Mesendoderm (in vitro differentiated cells): ENCODE measurements at regions not wholly inside any gene's neighbourhood (a gene's known extent, or its start where the extent isn't known, plus 50 kb on each side); places are given as distances from the start of the nearest gene placed in this dataset.

Experiments
- DNase-seq: peaks from one replicate; pipeline ENCODE4 v3.0.0; 2013
- H2AK5ac ChIP-seq: 2 replicates; pipeline ENCODE4 v1.6.1; 2013; ENCODE audit warnings: low read length, inconsistent platforms
- H2BK120ac ChIP-seq: 2 replicates; pipeline ENCODE4 v1.6.1; 2013; ENCODE audit warnings: low read depth, mild to moderate bottlenecking, low read length, moderate library complexity, mixed read lengths
- H2BK15ac ChIP-seq: replicated peaks from 2 replicates; pipeline ENCODE4 v1.6.1; 2013; ENCODE audit warnings: low read depth, mild to moderate bottlenecking, moderate library complexity
- H2BK5ac ChIP-seq: 2 replicates; pipeline ENCODE4 v1.6.1; 2013; ENCODE audit warnings: low read length, inconsistent platforms
- H3K18ac ChIP-seq: 2 replicates; pipeline ENCODE4 v1.6.1; 2013; ENCODE audit warnings: mild to moderate bottlenecking, low read length, mixed read lengths
- H3K23ac ChIP-seq: one replicate; pipeline ENCODE4 v1.6.1; 2013; ENCODE audit warnings: low read length
- H3K27ac ChIP-seq: 2 replicates; pipeline ENCODE4 v1.5.1; 2013; ENCODE audit warnings: low read depth, mild to moderate bottlenecking, inconsistent platforms, low read length, moderate library complexity
- H3K27me3 ChIP-seq: 2 replicates; pipeline ENCODE4 v1.6.1; 2013; ENCODE audit warnings: low read length, control low read depth, mild to moderate bottlenecking, inconsistent platforms; ENCODE audit not compliant: insufficient read depth, poor library complexity
- H3K36me3 ChIP-seq: 2 replicates; pipeline ENCODE4 v1.6.1; 2013; ENCODE audit warnings: low read length, inconsistent platforms; ENCODE audit not compliant: control insufficient read depth, insufficient read depth
- H3K4ac ChIP-seq: one replicate; pipeline ENCODE4 v1.6.1; 2013; ENCODE audit warnings: low read depth, mild to moderate bottlenecking, low read length, moderate library complexity
- H3K4me1 ChIP-seq: 2 replicates; pipeline ENCODE4 v1.6.1; 2013; ENCODE audit warnings: low read depth, low read length, inconsistent platforms; ENCODE audit not compliant: control insufficient read depth
- H3K4me2 ChIP-seq: 2 replicates; pipeline ENCODE4 v1.6.1; 2013; ENCODE audit warnings: low read length
- H3K4me3 ChIP-seq: 2 replicates; pipeline ENCODE4 v1.5.1; 2013; ENCODE audit warnings: mild to moderate bottlenecking, low read length
- H3K56ac ChIP-seq: one replicate; pipeline ENCODE4 v1.6.1; 2013; ENCODE audit warnings: low read length
- H3K79me1 ChIP-seq: 2 replicates; pipeline ENCODE4 v1.6.1; 2013; ENCODE audit warnings: low read length, inconsistent platforms
- H3K79me2 ChIP-seq: 2 replicates; pipeline ENCODE4 v1.6.1; 2013; ENCODE audit warnings: mild to moderate bottlenecking, low read length; ENCODE audit not compliant: control insufficient read depth, insufficient read depth
- H3K9ac ChIP-seq: 2 replicates; pipeline ENCODE4 v1.6.1; 2013; ENCODE audit warnings: low read length, inconsistent platforms
- H4K5ac ChIP-seq: one replicate; pipeline ENCODE4 v1.6.1; 2013; ENCODE audit warnings: low read length
- H4K8ac ChIP-seq: one replicate; pipeline ENCODE4 v1.6.1; 2013; ENCODE audit warnings: low read depth, mild to moderate bottlenecking, control low read depth, low read length, moderate library complexity
- WGBS: extraction: QIAGEN DNeasy Blood & Tissue Kit; methylation state at CpG from one replicate; pipeline ENCODE4 v1.1.7; 2013; ENCODE audit warnings: low lambda C conversion rate, missing lambda C conversion rate; ENCODE audit not compliant: insufficient coverage; ENCODE audit errors: extremely low coverage; 5-methylcytosine and 5-hydroxymethylcytosine counted together

- Histone ChIP-seq H4K5ac (no peak overlapping the region), H3K79me2 (no peaks in the 10 kb centered on the region), H3K4me2 (no peak overlapping the region), H2BK5ac (no peak overlapping the region), H3K4me3 (no peak overlapping the region), H3K56ac (no peak overlapping the region), H3K23ac (no peak overlapping the region), H3K4me1 (no peaks in the 10 kb centered on the region), H3K27ac (no peak overlapping the region), H2AK5ac (no peak overlapping the region), H3K4ac (no peak overlapping the region), H3K18ac (no peak overlapping the region), H3K9ac (no peak overlapping the region), H3K36me3 (no peaks in the 10 kb centered on the region), H2BK15ac (no peak overlapping the region), H3K27me3 (no peaks in the 10 kb centered on the region), H4K8ac (no peak overlapping the region), H3K79me1 (no peaks in the 10 kb centered on the region), H2BK120ac (no peak overlapping the region)
- DNase-seq: no peak
- WGBS: no CpG with 5 or more reads among the region's 7 CpGs
These were observed 188.0 kb upstream of the PACRGL start for GRCh38 chr4:20512033-20512792.

GRCh38 chr4:20512985-20513384 is 187.3 kb upstream of the PACRGL start:
- H3K79me2 ChIP-seq: no peaks in the 10 kb centered on the region
- H2BK5ac ChIP-seq: no peak overlapping the region
- H4K8ac ChIP-seq: no peak overlapping the region
- H3K4me3 ChIP-seq: no peak overlapping the region
- H3K27ac ChIP-seq: no peak overlapping the region
- H3K23ac ChIP-seq: no peak overlapping the region
- H3K4ac ChIP-seq: no peak overlapping the region
- H3K18ac ChIP-seq: no peak overlapping the region
- H3K9ac ChIP-seq: no peak overlapping the region
- no peaks in the 10 kb centered on the region for H3K36me3 ChIP-seq
- DNase-seq: no peak
- H3K79me1 ChIP-seq: no peaks in the 10 kb centered on the region
- no peak overlapping the region for H3K56ac ChIP-seq
- H3K4me2 ChIP-seq: no peak overlapping the region
- no peak overlapping the region for H2BK15ac ChIP-seq
- no peaks in the 10 kb centered on the region for H3K27me3 ChIP-seq
- WGBS: no CpG with 5 or more reads among the region's 5 CpGs
- H4K5ac ChIP-seq: no peak overlapping the region
- no peak overlapping the region for H2AK5ac ChIP-seq
- H2BK120ac ChIP-seq: no peak overlapping the region
- no peaks in the 10 kb centered on the region for H3K4me1 ChIP-seq

GRCh38 chr4:20520901-20521300 is 179.4 kb upstream of the PACRGL start:
- no peak overlapping the region for H4K8ac ChIP-seq
- no peak overlapping the region for H2BK15ac ChIP-seq
- WGBS: no CpG with 5 or more reads among the region's 1 CpG
- H2BK5ac ChIP-seq: no peak overlapping the region
- no peak overlapping the region for H3K4me2 ChIP-seq
- H3K36me3 ChIP-seq: no peaks in the 10 kb centered on the region
- H3K27me3 ChIP-seq: no peaks in the 10 kb centered on the region
- no peak overlapping the region for H3K56ac ChIP-seq
- no peak overlapping the region for H3K27ac ChIP-seq
- no peak overlapping the region for H3K18ac ChIP-seq
- no peaks in the 10 kb centered on the region for H3K79me2 ChIP-seq
- no peaks in the 10 kb centered on the region for H3K4me1 ChIP-seq
- H3K23ac ChIP-seq: no peak overlapping the region
- no peak overlapping the region for H2BK120ac ChIP-seq
- H4K5ac ChIP-seq: no peak overlapping the region
- no peak overlapping the region for H2AK5ac ChIP-seq
- no peak overlapping the region for H3K4ac ChIP-seq
- no peaks in the 10 kb centered on the region for H3K79me1 ChIP-seq
- DNase-seq: peak; percentile 55
- no peak overlapping the region for H3K4me3 ChIP-seq
- H3K9ac ChIP-seq: no peak overlapping the region

- no peak overlapping the region for H3K56ac ChIP-seq
- no peak overlapping the region for H3K27ac ChIP-seq
- no peak overlapping the region for H3K4ac ChIP-seq
- no peaks in the 10 kb centered on the region for H3K79me1 ChIP-seq
- no peak overlapping the region for H3K9ac ChIP-seq
- H2AK5ac ChIP-seq: no peak overlapping the region
- no peak overlapping the region for H3K18ac ChIP-seq
- H4K8ac ChIP-seq: no peak overlapping the region
- no peak overlapping the region for H2BK5ac ChIP-seq
- H2BK120ac ChIP-seq: no peak overlapping the region
- H3K79me2 ChIP-seq: no peaks in the 10 kb centered on the region
- no peak overlapping the region for H3K4me2 ChIP-seq
- no peaks in the 10 kb centered on the region for H3K27me3 ChIP-seq
- no peak for DNase-seq
- H3K4me3 ChIP-seq: no peak overlapping the region
- H3K36me3 ChIP-seq: peaks cover 1% of the 10 kb centered on the region
- no peak overlapping the region for H2BK15ac ChIP-seq
- no peaks in the 10 kb centered on the region for H3K4me1 ChIP-seq
- no peak overlapping the region for H4K5ac ChIP-seq
- H3K23ac ChIP-seq: no peak overlapping the region
- WGBS: no CpG with 5 or more reads among the region's 1 CpG
These were observed 171.8 kb upstream of the PACRGL start for GRCh38 chr4:20528508-20528907.

GRCh38 chr4:20529691-20530090 is 170.6 kb upstream of the PACRGL start:
- no peak overlapping the region for H3K4ac ChIP-seq
- no peak overlapping the region for H4K5ac ChIP-seq
- no peak overlapping the region for H3K4me2 ChIP-seq
- DNase-seq: no peak
- no peak overlapping the region for H4K8ac ChIP-seq
- H3K18ac ChIP-seq: no peak overlapping the region
- H3K56ac ChIP-seq: no peak overlapping the region
- no peak overlapping the region for H2AK5ac ChIP-seq
- no peak overlapping the region for H2BK15ac ChIP-seq
- H3K9ac ChIP-seq: no peak overlapping the region
- no peak overlapping the region for H3K23ac ChIP-seq
- no peaks in the 10 kb centered on the region for H3K4me1 ChIP-seq
- H2BK120ac ChIP-seq: no peak overlapping the region
- no peak overlapping the region for H3K27ac ChIP-seq
- H2BK5ac ChIP-seq: no peak overlapping the region
- no peak overlapping the region for H3K4me3 ChIP-seq
- H3K79me2 ChIP-seq: no peaks in the 10 kb centered on the region
- peaks cover 5% of the 10 kb centered on the region for H3K36me3 ChIP-seq
- no peaks in the 10 kb centered on the region for H3K27me3 ChIP-seq
- no CpG with 5 or more reads among the region's 1 CpG for WGBS
- H3K79me1 ChIP-seq: no peaks in the 10 kb centered on the region
